GM12878 (cell line): ENCODE measurements at regions not wholly inside any gene's neighbourhood (a gene's known extent, or its start where the extent isn't known, plus 50 kb on each side); places are given as distances from the start of the nearest gene placed in this dataset.

ENCODE experiments used
- ATAC-seq: fragments of 200-7000 bp; cut with Tn5 transposase; 3 replicates; pipeline ENCODE4 v1.9.1; 2020; ENCODE audit warnings: mild to moderate bottlenecking, moderate library complexity
- BruUV-seq: library from RNA; stranded (reverse); fragments of 400-500 nt; replicated peaks from 2 replicates; lab custom pipeline; 2021; lab: Mats Ljungman, UMichigan
- CTCF ChIA-PET: fragments of 300-600 bp; sonication (Branson Sonifier 250); formaldehyde crosslinking; extraction: SDS; loops from one replicate; lab custom pipeline; 2021; ENCODE audit warnings: inconsistent platforms; lab: Yijun Ruan, JAX
- POLR2A ChIA-PET: fragments of 350-600 bp; formaldehyde crosslinking; extraction: SDS; loops from one replicate; lab custom pipeline; 2021; ENCODE audit warnings: inconsistent platforms; lab: Charles Lee
- RAD21 ChIA-PET: fragments of 300-600 bp; sonication (Branson Sonifier 250); formaldehyde crosslinking; loops from one replicate; lab custom pipeline; 2023; ENCODE audit warnings: antibody characterized with exemption; ENCODE audit not compliant: unreplicated experiment; lab: Charles Lee
- SMC1A ChIA-PET: fragments of 300-600 bp; sonication (Branson Sonifier 250); formaldehyde crosslinking; loops from one replicate; lab custom pipeline; 2023; ENCODE audit not compliant: unreplicated experiment, uncharacterized antibody; lab: Charles Lee
- DNase-seq: peaks from one replicate; pipeline ENCODE4 v3.0.0-alpha.2; 2011; ENCODE audit warnings: low read depth, low spot score
- FAIRE-seq: peaks from 3 replicates; lab custom pipeline; 2011; peaks lifted over from hg19 to GRCh38; lab: Jason Lieb, UNC
- H2AFZ ChIP-seq: 2 replicates; pipeline ENCODE4 v1.6.0; 2011; ENCODE audit warnings: low read depth, low read length, control low read depth; ENCODE audit not compliant: control insufficient read depth
- H3K27ac ChIP-seq: 2 replicates; pipeline ENCODE4 v1.5.1; 2011; ENCODE audit warnings: control low read depth; ENCODE audit not compliant: control insufficient read depth, insufficient read depth
- H3K27me3 ChIP-seq, 2 experiments: replicated peaks in 1 of 2; 2 replicates each; pipeline versions ENCODE4 v1.6.0 to v1.6.1; 2011; ENCODE audit warnings: low read length in 1 of 2; ENCODE audit not compliant: control insufficient read depth in 2 of 2, insufficient read depth in 2 of 2
- H3K36me3 ChIP-seq, 2 experiments: 2 replicates each; pipeline ENCODE4 v1.5.1; 2011; ENCODE audit warnings: low read length in 1 of 2; ENCODE audit not compliant: control insufficient read depth in 2 of 2, insufficient read depth in 2 of 2
- H3K4me1 ChIP-seq: 2 replicates; pipeline ENCODE4 v1.6.1; 2011; ENCODE audit warnings: mild to moderate bottlenecking, low read length, moderate library complexity, mixed read lengths; ENCODE audit not compliant: control insufficient read depth, insufficient read depth
- H3K4me2 ChIP-seq: 2 replicates; pipeline ENCODE4 v1.6.0; 2011; ENCODE audit warnings: control low read depth; ENCODE audit not compliant: control insufficient read depth, insufficient read depth
- H3K4me3 ChIP-seq: fragments of 200-600 bp; sonication (generic); 2 replicates; pipeline ENCODE4 v1.5.1; 2016
- H3K79me2 ChIP-seq: 2 replicates; pipeline ENCODE4 v1.6.0; 2011; ENCODE audit warnings: low read length; ENCODE audit not compliant: control insufficient read depth, insufficient read depth
- H3K9ac ChIP-seq: 2 replicates; pipeline ENCODE4 v1.8.0; 2011; ENCODE audit warnings: low read length, control low read depth, mixed read lengths; ENCODE audit not compliant: control insufficient read depth, insufficient read depth
- H3K9me3 ChIP-seq: replicated peaks from 3 replicates; pipeline ENCODE4 v1.5.1; 2011; ENCODE audit warnings: mild to moderate bottlenecking, low read length; ENCODE audit not compliant: control insufficient read depth, insufficient read depth
- H4K20me1 ChIP-seq: 2 replicates; pipeline ENCODE4 v1.6.0; 2011; ENCODE audit not compliant: control insufficient read depth, insufficient read depth
- CEBPB ChIP-seq, 2 experiments: fragments of 150-350 bp in 1 of 2; IDR thresholded peaks; 2 replicates each; pipeline ENCODE4 v1.6.1; 2012 to 2014; ENCODE audit warnings: low read depth in 2 of 2, low read length in 2 of 2, borderline replicate concordance in 1 of 2, inconsistent platforms in 1 of 2
- CEBPZ ChIP-seq: fragments of 150-350 bp; IDR thresholded peaks from 2 replicates; pipeline ENCODE4 v1.6.1; 2016; ENCODE audit warnings: low read depth, low read length
- HDGF ChIP-seq: fragments of 450-650 bp; IDR thresholded peaks from 2 replicates; pipeline ENCODE4 v1.6.1; 2016; ENCODE audit warnings: antibody characterized with exemption
- JUNB ChIP-seq: IDR thresholded peaks from 2 replicates; pipeline ENCODE4 v1.6.1; 2016; ENCODE audit warnings: antibody characterized with exemption, mild to moderate bottlenecking
- MTA3 ChIP-seq: IDR thresholded peaks from 2 replicates; pipeline ENCODE4 v1.6.1; 2012; ENCODE audit warnings: low read length, inconsistent platforms, borderline replicate concordance
- MXI1 ChIP-seq: fragments of 150-350 bp; IDR thresholded peaks from 2 replicates; pipeline ENCODE4 v1.6.1; 2011; ENCODE audit warnings: low read depth, mild to moderate bottlenecking, inconsistent platforms, low read length, improper control_type of control experiment
- POLR2A ChIP-seq: IDR thresholded peaks from 2 replicates; pipeline ENCODE4 v1.6.1; 2011; ENCODE audit warnings: low read depth, mild to moderate bottlenecking, low read length
- SUPT20H ChIP-seq: IDR thresholded peaks from 2 replicates; pipeline ENCODE4 v1.6.1; 2011; ENCODE audit warnings: low read depth, mild to moderate bottlenecking, low read length, moderate library complexity, borderline replicate concordance; ENCODE audit not compliant: control insufficient read depth
- USF2 ChIP-seq: IDR thresholded peaks from 2 replicates; pipeline ENCODE4 v1.6.1; 2011; ENCODE audit warnings: low read depth, low read length, improper control_type of control experiment, borderline replicate concordance
- ZBTB11 ChIP-seq: fragments of 450-650 bp; formaldehyde crosslinking; IDR thresholded peaks from 2 replicates; pipeline ENCODE4 v1.5.0; 2022; ENCODE audit warnings: mild to moderate bottlenecking, missing genetic modification characterization
- WGBS: methylation state at CpG from one replicate; pipeline ENCODE4 v1.1.6; 2016; ENCODE audit warnings: low lambda C conversion rate; ENCODE audit not compliant: insufficient replicate concordance, insufficient coverage; ENCODE audit errors: missing lambda C conversion rate; 5-methylcytosine and 5-hydroxymethylcytosine counted together
- in situ Hi-C: fragments of 300-500 bp; cut with MboI; formaldehyde crosslinking; loops from 9 replicates; pipeline ENCODE4 v1.14.3; 2018; ENCODE audit warnings: mixed read lengths
- intact Hi-C: fragments of 100-400 bp; cut with micrococcal nuclease; formaldehyde crosslinking; loops from one replicate; pipeline ENCODE4 v1.14.2; 2022; ENCODE audit not compliant: unreplicated experiment

DNA sequence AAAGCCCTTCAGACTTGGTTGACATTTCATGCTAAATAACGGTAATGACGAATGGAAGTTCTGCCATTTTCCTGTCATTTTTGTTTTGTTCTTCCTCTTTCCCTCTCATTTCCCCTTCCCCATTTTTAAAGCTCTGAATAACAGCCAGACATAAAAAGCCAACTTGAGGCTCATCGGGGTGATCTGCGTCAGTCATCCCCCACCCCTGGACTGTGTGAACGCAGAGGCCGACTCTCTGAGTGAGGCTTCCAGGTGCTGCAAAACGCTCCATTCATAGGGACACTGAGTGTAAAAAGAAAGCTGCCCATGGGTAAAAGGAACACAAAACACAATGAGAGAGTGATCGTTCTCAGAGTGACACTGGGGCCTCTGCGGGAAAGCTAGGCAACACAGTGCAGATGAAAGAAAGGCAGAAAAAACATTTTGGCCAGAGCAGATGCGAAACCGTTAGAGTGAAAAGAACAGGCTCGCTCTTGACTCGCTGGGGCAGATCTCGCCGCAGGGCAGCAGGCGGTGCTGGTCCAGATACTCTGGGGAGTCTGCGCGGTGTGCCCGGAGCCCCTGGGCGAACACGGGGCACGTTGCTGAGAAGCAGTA lies 684.8 kb downstream of the QKI start:
- Histone ChIP-seq H3K4me3 (no peak overlapping the region), H3K4me2 (no peak overlapping the region), H3K27ac (no peak overlapping the region), H3K79me2 (no peaks in the 10 kb centered on the region), H3K4me1 (no peaks in the 10 kb centered on the region), H2AFZ (no peak overlapping the region), H3K27me3 (no peaks in the 10 kb centered on the region; a peak in 1 of 4 replicates), H3K9me3 (no peaks in the 10 kb centered on the region; the same call in 2 of the 3 replicates), H4K20me1 (no peaks in the 10 kb centered on the region), H3K36me3 (no peaks in the 10 kb centered on the region), H3K9ac (no peak overlapping the region)
- ATAC-seq (no peak), DNase-seq (no peak), FAIRE-seq (no peak)
- CTCF ChIA-PET: no interaction called here
- in situ Hi-C loops: no loop called here
- TF ChIP-seq CEBPB (IDR thresholded peaks at IDR 0.05; ENCODE audit: borderline replicate concordance in 1 of 2, low read depth in 2 of 2, low read length in 2 of 2): no peak
- no peak for TF ChIP-seq CEBPZ
- TF ChIP-seq POLR2A: no peak
- no peak for TF ChIP-seq JUNB
- TF ChIP-seq ZBTB11 (CRISPR knock-in tag): no peak
- no peak for TF ChIP-seq MTA3
- no peak for TF ChIP-seq HDGF
- TF ChIP-seq SUPT20H: no peak
- no peak for TF ChIP-seq MXI1
- TF ChIP-seq USF2: no peak
- POLR2A ChIA-PET: no interaction called here
- RAD21 ChIA-PET: no interaction called here
- SMC1A ChIA-PET: interaction anchor here (0.8 to 1.1 kb wide), 2 partner anchors 27 to 514 kb away, joined by 3 read pairs; no protein-coding TSS in a partner anchor
- intact Hi-C loops: no loop called here
- 55% methylated on average over 22 of the region's 22 CpGs for WGBS
- no TSS peak for BruUV-seq
